ENCODE measurements at regions not wholly inside any gene's neighbourhood (a gene's known extent, or its start where the extent isn't known, plus 50 kb on each side); places are given as distances from the start of the nearest gene placed in this dataset.
A peak's percentile ranks its signal among the peaks of the same experiment; 100 is the strongest.

DNA sequence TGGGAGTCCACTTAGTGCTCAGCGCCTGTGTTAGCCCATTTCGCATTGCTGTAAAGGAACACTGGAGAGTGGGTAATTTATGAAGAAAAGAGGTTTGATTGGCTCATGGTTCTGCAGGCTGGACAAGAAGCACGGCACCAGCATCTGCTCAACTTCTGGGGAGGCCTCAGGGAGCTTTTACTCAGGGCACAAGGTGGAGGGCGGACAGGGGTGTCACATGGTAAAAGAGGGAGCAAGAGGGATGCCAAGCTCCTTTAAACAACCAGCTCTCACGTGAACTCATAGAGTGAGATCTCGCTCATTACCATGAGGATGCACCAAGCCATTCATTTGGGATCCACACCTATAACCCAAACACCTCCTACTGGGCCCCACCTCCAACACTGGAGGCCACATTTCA lies 181.4 kb upstream of the TLE3 start:
- DNase-seq (ENCODE audit: low read depth in 2 of 2), result no peak

DNA sequence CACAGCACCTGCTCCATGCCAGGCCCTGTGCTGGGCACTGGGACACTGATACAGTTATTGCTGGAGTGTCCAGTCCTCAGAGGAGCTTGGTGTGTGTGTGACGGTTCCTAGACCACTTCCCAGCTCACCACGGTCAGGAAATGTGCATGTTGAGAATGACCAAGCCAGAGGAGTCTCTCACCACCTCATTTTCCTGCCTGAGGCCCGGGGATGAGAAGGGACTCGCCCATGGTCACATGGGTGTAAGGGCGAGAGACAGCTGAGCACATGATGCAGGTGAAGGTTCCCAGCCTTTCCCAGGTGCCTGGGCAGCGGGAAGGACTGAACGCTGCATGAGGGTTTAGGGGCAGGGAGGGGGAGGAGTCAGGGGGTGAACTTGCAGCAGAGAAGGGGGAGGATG lies 180.9 kb upstream of the TLE3 start:
- DNase-seq (ENCODE audit: low read depth in 2 of 2), result no peak

DNA sequence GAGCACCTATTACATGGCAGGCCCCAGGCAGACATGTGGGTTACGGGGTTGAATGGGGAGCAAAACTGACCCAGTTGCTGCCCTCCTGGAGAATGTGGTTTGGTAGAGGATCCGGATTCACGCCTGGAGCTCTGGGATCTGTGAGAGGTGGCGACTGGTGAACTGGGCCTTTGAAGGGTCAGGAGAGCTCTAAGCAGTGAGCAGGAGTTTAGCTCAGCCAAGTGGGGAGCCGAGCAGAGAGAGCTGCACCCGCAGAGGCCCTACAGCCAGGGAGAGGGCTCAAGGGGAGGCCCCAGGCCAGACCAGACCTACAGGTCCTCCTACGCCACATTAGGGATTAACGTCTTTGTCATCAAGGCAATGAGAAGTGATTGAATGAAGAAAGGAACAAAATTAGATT lies 179.8 kb upstream of the TLE3 start:
- DNase-seq (ENCODE audit: low read depth in 2 of 2), result no peak

DNA sequence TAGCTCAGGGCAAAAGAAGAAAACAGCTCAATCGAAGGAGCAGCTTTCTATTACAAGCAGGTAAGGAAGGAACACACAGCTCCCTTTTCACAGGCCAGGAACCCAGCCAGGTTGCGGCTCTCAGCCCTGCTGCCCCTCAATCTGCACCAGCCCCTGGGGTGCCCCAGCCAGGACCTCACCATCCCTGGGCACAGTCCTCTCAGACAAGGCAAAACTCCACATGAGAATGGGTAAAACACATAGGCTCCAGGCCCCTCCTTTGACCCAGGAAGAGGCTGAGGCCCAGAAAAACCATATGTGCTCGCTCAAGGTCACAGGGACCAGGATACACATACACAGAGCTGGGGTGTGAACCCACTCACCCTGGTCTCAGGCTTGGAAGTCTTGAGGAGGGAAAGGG lies 178.7 kb upstream of the TLE3 start:
- DNase-seq (ENCODE audit: low read depth in 2 of 2), result no peak

DNA sequence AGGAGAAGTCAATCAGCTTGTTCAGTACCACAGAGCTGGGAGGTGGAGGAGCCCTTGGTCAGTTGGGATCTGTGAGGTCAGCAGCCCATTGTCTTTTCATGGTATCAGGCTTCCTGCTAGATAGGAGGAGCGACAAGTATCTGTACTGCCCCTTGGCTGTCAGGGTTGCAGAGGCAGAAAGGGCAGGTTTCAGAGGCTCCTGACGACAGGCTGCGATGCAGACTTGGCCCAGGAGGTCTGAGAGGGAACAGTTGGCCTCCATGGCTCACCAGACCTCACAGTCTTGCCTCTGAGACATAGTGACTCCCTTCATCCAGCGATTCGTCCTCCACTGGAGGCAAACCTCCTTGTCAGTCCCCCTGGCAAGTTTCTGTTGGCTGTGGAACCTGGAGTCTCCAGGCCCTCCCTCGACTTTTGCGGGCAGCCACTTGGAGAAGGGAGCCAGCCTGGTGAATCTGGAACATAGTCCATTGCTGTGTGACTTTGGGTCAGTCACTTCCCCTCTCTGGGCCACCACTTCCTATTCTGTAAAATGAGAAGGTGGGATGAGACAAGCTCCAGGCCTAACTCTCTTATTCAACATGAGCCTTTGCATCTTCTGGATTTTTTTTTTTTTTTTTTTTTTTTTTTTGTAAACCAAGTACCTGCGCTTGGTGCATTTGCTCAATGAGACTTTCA lies 177.9 kb upstream of the TLE3 start:
- no peak for DNase-seq (ENCODE audit: low read depth in 2 of 2)

DNA sequence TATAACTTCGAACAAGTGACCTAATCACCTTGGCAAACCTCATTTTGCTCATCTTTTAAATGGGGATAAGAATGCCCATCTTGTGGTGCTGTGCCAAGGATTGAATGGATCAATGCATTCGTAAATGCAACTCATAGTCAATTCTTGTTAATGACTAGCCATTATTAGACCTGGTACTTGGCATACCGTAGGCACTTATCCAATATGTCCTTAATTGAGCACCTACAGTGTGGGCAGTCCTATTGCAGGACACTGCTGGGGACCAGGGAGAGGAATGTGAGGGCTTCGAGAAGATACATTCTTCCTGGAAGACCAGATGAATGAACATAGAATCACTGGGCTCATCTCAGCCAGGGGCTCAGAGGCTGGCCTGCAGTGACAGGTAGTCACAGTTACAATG lies 177.2 kb upstream of the TLE3 start:
- no peak for DNase-seq (ENCODE audit: low read depth in 2 of 2)

DNA sequence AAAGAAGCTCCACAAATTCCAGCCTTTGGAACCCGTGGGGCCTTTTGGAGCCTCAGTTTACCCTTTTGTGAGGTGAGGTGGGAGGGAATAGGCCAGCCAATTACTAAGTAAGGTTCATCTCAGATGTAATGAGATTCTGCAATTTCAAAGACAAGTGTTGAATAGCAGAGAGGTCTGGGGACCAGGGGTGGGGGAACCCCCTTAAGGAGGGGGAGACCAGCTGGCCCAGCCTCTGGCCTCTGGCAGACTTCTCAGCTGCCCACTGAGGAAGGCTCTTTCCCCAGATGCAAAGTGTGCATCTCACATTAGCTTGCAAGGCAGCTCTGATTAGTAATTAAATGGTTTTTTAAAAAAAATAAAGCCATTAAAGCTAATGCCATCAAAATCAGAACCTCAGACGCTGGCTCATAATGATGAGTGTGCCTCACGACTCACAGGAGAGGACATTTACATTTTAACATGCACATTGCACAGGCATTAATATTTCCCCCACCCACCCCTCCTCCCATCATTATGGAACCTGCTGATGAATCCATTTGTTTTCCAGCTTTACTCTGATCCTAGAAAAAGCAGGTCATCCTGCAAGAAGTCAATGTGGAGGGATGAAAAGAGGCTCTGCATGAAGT lies 176.7 kb upstream of the TLE3 start:
- no peak for DNase-seq (ENCODE audit: low read depth in 2 of 2)

DNA sequence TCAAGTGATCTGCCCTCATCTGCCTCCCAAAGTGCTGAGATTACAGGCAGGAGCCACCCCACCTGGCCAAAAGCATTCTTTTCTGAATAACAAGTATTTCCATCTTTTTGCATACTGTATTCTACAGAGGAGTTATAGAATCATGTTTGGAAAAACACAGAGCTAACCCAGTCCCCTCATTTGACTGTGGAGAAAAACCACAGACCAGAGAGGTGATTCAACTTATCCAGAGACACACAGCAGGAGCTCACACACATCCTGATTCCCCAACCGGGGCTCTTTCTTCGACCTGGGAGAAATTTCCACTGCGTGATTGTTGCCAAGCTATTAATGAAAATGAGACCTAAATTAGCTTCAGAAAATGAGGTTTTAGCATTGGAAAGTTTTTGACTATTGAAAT lies 176.1 kb upstream of the TLE3 start:
- DNase-seq (ENCODE audit: low read depth in 2 of 2), result no peak

DNA sequence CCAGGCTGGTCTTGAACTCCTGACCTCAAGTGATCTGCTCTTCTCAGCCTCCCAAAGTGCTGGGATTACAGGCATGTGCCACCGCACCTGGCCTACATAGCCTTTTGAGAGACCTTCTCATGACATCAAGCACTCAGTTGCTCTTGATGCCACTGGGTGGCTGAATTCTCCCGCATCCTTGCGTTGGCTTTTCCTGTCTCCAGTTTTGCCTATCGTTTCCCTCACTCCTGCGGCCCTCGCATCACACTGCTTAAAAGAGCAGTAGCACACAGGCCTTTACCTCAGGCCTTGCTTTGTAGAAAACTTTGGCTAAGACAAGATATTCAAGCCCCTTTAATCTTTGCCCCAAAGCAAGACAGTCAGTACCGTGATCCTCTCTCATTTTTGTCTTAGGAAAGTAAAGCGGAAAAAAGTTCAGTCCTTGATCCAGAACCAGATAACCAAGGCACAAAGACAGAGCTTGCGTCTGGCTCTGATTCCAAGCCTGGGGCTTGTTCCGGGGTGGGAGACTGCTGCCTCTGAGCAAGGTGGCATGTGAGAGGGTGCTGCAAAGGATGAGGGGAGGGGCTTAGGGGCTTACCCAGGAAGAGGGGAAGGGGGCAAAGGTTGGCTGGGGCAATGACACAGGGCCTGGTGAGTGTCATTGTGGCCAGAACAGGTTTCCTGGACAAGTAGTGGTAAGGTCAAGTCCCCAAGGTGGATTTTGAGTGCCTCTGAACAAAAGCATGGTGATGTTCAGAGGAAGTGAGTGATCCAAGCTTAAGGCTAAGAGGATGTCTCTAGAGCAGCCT lies 175.0 kb upstream of the TLE3 start:
- no peak for DNase-seq (ENCODE audit: low read depth in 2 of 2)

DNA sequence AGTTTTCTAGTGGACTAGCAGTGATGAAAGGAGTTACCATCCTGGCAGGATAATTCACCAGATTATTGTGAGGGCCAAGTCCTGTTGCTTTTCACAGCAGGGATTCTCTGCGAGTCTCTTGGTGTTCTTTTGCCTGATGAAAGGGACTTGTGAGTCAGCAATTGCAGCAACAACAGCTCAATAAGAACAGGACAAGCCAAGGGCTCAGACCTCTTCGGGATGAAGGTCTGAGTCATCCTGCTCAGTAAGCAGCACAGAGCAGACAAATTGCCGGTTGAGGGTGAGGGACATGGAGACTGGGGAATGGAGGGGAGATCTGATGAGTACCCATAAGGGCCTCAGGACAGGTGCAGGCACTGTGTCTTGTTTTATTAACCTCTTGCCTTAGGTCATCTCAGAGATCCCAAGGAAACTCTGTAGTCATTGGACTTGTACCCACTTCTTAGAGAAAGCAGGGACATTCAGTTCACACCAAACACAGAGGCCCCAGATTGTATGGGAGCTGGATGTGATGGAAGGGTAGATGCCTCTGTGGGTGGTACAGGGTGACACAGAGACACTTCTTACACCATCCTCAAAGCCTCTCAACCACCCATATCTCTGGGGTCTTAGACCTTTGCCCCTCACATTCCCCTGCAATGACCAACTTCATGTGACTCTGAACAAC lies 173.8 kb upstream of the TLE3 start:
- peak; percentile 85 to 87 for DNase-seq (ENCODE audit: low read depth in 2 of 2)

DNA sequence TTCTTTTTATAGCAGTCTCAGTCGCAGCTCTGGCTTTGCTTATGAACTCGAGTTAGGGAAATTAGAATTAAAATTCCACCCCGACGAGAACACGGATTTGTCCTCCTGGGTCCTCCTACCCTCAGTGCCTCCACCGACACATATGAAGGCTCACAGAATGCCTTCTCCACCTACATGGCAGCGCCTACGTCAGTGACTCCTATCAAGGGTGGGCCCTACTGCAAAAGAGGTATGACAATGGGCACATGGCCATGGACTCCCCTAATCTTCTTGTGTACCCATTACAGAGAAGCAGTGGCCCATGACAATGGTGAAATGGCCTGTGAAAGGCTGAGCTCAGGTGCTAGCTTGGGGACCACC lies 173.0 kb upstream of the TLE3 start:
- DNase-seq (ENCODE audit: low read depth in 2 of 2), result no peak

DNA sequence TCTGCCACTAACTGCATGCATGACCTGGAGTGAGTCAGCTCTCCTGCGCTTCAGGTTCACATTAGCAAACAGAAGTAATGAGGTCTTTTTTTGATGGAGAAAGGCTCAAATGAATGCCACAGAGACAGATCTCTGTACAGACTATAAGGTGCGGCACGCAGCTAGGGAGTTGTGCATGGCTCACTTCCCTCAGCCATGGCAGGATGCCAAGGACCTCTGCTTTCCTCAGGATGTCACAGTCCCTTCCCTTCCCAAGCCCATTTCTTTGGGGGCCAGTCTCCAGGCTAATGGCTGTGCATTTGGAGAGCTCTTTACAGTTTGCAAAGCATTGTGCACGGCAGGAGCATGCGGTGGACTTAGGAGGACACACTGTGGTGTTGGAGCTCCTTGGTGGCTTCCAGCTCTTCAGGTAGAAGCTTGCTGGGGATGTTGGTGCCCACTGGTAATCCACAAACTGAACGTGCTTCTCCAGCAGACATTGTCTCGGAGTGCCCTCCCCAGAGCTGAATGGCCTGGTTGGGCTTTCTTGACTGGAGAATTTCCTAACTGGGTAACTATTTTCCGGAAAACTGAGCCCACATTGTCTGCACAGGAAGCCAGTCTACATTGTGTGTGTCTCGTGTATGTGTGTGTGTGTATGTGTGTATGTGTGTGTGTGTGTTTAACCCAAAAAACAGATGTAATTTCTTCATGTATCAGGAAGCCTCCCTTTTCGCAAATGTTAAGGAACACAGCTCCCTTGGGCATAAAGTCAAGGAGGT lies 172.5 kb upstream of the TLE3 start:
- no peak for DNase-seq (ENCODE audit: low read depth in 2 of 2)

DNA sequence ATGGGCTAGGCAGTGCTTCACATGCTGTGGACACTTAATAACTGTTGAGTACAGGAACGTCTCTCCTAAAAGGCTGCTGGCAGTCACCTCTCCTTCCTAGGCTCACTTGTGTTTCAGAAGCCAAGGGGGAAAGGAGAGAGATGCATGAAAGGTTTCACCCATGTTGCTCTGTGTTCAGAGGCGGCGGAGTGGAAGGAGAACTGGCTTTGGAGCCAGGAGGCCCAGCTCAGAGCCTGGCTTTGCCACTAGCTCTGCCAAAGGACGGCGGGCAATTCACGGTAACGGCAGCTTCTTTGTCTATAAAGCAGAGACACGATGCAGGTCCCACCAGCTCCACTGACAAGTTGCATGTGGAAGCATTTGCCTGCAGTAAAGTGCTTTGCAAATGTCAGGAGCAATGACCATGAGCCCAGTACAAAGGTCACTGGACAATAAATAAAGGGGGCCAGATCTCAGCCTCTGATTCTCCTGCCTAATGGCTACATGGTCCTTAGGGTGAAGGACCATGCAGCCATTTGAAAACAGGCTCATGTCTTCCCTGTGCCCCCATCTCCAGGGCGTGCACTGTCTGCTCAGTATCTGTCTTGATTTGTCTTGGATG lies 171.7 kb upstream of the TLE3 start:
- no peak for DNase-seq (ENCODE audit: low read depth in 2 of 2)

DNA sequence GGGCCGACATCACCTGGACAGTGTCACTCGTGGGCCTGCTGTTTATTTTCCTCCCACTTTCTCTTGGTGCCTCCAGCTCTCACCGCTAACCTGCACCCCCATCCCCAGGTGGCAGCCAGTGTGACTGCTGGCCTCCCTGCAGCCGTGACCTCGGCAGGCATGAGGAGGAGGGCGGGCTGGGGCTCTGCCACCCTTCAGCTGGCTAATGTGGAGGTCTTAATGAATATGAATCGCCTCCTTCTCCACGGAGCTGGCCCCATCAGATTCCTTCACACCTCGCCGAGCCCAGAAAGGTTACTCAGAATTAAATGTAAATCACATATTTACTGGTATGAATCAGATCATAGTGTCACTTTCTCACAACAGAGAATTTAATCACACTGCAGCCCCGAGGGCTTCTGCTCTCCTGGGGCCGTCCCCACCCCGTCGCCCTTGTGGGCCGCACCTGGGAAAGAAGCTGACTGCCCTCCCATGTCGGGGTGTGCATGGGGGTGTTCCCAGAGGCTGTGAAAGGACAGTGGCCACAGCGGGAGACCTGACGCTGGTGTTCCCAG lies 171.1 kb upstream of the TLE3 start:
- DNase-seq (ENCODE audit: low read depth in 2 of 2), result no peak

DNA sequence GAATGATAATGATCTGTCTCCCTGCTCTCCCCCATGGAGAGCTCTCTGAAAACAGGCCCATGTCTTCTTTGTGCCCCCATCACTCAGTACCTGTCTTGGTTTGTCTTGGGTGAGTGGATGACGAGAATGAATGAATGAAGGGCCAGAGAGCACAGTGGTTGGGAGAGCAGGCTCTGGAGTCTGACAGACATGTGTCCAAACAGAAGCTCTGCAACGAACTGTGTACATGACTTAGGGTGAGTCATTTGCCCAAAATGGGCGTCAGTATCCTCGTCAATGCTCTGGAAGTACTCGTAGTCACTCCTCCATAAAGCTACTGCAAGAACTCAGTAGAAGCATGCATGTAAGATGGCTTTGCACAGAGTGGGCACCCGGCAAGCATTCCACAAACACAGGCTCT lies 170.2 kb upstream of the TLE3 start:
- no peak for DNase-seq (ENCODE audit: low read depth in 2 of 2)

DNA sequence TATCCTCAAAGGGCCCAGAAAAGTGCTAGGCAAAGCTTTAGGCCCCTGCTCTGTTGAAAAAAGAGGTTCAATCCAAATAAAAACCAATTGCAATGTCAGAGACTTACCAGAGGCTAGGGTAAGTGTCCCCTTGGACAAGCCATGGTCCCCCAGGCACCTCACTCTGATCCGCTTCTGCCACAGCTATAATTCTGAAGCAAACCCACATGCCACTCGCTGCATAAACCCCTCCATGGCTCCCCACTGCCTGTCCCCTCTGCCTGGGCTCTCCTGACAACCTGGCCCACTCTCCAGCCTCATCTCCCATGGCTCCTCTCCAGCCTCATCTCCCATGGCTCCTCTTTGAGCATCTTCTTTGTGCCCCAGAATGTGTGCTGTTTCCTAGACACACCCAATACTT lies 169.6 kb upstream of the TLE3 start:
- no peak for DNase-seq (ENCODE audit: low read depth in 2 of 2)

DNA sequence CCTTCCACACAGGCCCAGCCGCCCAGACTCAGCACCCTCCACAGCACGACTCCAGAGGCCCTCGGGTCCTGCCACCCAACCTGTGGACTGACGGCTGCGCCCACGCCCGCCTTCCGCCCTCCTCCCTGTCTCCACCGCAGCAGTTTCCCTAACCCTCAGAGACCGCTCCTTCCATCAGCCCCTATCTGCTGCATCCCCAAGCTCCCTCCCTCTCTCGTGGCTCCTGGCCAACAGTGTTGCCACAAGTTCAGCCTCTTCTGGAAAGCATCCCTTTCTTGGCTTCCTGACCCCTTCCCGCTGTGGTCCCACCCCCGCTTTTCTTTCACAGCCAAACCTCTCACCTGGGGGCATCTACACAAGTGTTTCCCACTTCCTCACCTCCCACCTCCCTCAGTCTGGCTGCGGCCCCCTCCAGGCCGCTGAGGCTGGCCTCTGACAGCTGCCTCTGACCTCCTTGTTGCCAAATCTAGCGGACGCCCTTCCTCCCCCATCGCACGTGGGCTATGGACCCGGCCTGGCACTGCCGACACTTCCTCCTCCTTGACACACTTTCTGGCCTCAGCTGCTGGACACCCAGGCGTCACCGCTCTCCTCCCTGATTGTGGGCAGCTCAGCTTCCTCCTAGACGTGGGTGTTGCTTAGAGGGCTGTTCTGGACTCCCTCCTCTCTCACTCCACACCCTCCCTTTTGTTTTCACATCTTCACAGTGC lies 168.8 kb upstream of the TLE3 start:
- DNase-seq (ENCODE audit: low read depth in 2 of 2), result no peak

DNA sequence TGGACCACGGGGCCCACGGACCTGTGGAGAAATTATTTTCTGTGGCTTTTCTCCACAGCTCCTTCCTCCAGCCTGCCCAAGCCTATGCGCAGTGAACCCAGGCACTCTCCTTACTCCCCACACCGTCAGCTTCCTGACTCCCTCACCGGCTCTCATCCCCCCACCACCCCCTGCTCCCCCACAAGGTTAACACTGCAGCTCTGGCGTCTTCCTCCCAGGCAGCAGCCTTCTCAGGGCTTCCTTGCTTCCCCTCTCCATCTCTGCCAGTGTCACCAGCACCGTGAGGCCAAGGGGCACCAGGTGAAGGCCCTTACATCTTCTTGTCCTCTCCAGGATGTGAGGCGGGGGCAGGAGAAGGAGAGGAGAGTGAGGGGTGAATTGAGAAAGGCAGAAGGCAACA lies 168.3 kb upstream of the TLE3 start:
- DNase-seq (ENCODE audit: low read depth in 2 of 2), result no peak

DNA sequence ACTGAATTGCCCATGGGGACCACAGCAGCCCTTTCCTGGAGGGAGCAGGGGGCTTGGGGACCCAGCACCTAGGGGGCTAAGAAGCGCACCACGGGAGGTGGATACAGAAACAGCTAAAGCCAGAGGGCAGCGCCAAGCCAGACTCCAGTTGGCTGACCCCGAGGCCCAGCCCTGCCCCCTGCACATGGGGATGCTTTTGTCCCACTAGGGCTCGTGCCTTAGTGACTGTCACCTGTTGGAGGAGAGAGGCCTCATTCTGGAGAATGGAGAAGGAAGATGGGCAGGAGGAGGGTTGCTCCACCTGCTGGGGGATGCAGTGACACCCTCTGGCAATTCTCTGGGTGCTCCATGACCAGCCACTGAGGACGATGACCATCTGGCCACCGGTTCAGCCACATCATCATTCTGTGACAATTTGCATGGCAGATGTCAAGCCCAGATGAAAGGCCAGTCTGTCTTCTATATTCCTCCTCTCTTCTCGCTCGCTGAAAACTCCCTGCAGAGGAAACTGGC lies 167.8 kb upstream of the TLE3 start:
- no peak for DNase-seq (ENCODE audit: low read depth in 2 of 2)

DNA sequence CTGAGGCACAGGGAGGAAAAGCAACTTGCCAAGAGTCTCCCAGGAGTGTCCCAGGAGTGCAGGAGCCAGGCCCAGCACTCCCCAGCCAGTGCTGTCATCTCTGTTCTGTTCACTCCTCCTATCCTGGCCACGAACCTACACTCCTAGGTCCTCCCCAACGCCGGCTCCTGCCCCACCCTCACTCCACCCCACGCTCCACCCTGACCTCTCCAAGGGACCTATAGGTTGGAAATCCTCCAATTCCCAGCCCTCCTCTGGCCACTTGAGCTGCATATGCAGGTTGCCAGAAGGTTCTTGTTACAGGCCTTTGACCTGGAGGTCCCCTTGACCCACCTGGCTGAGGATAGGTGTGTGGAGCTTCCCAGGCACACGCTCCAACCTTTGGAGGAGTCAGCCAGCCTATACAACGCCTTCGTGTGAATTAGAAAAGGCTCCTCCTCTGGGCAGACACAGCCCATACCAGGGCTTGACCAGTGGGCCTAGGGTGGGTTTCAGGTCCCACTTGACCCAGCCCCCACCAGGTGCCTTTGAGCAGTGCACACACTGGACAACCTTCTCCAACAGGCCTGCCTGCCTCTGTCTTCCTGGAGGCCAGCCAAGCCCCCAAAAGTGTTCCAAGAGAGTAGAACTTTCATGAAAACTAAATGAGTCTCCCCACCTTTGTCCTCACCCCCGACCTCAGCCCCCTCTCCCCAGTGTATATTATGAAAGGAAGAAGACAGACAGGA lies 167.2 kb upstream of the TLE3 start:
- no peak for DNase-seq (ENCODE audit: low read depth in 2 of 2)
